ENCODE measurements at regions not wholly inside any gene's neighbourhood (a gene's known extent, or its start where the extent isn't known, plus 50 kb on each side); places are given as distances from the start of the nearest gene placed in this dataset.
"Not testable (repeated sequence)": the region's sequence is repeated elsewhere in the genome, so short reads cannot be mapped to it uniquely, and the experiment has no call there.

- no peak for DNase-seq
Observed at GRCh38 chr12:115380546-115381120, 696.7 kb upstream of the TBX3 start.

- no peak for DNase-seq
Observed at GRCh38 chr12:115378291-115378690, 694.3 kb upstream of the TBX3 start.

- DNase-seq, result no peak
Observed at GRCh38 chr12:115377779-115378178, 693.8 kb upstream of the TBX3 start.

- DNase-seq, result no peak
Observed at GRCh38 chr12:115377230-115377629, 693.3 kb upstream of the TBX3 start.

GRCh38 chr12:115375186-115375991 lies 691.4 kb upstream of the TBX3 start:
- no peak for DNase-seq

- no peak for DNase-seq
Observed at GRCh38 chr12:115374480-115375185, 690.7 kb upstream of the TBX3 start.

- no peak for DNase-seq
Observed at GRCh38 chr12:115371711-115372110, 687.7 kb upstream of the TBX3 start.

- DNase-seq, result no peak
Observed at GRCh38 chr12:115370650-115371049, 686.7 kb upstream of the TBX3 start.

- DNase-seq, result no peak
Observed at GRCh38 chr12:115370207-115370606, 686.2 kb upstream of the TBX3 start.

- not testable (repeated sequence) for DNase-seq
Observed at GRCh38 chr12:115366277-115366676, 682.3 kb upstream of the TBX3 start.

- DNase-seq, result not testable (repeated sequence)
Observed at GRCh38 chr12:115365765-115366164, 681.8 kb upstream of the TBX3 start.

GRCh38 chr12:115364921-115365320 lies 680.9 kb upstream of the TBX3 start:
- no peak for DNase-seq

GRCh38 chr12:115362339-115362976 lies 678.5 kb upstream of the TBX3 start:
- no peak for DNase-seq

- no peak for DNase-seq
Observed at GRCh38 chr12:115357681-115358080, 673.7 kb upstream of the TBX3 start.

- DNase-seq, result no peak
Observed at GRCh38 chr12:115355301-115355700, 671.3 kb upstream of the TBX3 start.

GRCh38 chr12:115354007-115354890 lies 670.3 kb upstream of the TBX3 start:
- no peak for DNase-seq

- DNase-seq, result no peak
Observed at GRCh38 chr12:115353467-115353866, 669.5 kb upstream of the TBX3 start.

GRCh38 chr12:115351514-115352077 lies 667.6 kb upstream of the TBX3 start:
- no peak for DNase-seq

GRCh38 chr12:115349711-115350110 lies 665.7 kb upstream of the TBX3 start:
- no peak for DNase-seq

GRCh38 chr12:115348301-115348700 lies 664.3 kb upstream of the TBX3 start:
- no peak for DNase-seq

- DNase-seq, result no peak
Observed at GRCh38 chr12:115343601-115344000, 659.6 kb upstream of the TBX3 start.

- DNase-seq, result no peak
Observed at GRCh38 chr12:115343008-115343407, 659.0 kb upstream of the TBX3 start.

Data from SHP77 treated with DMSO at 0.1 percent for 48 hours (cell line).